ENCODE measurements at regions not wholly inside any gene's neighbourhood (a gene's known extent, or its start where the extent isn't known, plus 50 kb on each side); places are given as distances from the start of the nearest gene placed in this dataset.
"Not testable (repeated sequence)": the region's sequence is repeated elsewhere in the genome, so short reads cannot be mapped to it uniquely, and the experiment has no call there.

DNA sequence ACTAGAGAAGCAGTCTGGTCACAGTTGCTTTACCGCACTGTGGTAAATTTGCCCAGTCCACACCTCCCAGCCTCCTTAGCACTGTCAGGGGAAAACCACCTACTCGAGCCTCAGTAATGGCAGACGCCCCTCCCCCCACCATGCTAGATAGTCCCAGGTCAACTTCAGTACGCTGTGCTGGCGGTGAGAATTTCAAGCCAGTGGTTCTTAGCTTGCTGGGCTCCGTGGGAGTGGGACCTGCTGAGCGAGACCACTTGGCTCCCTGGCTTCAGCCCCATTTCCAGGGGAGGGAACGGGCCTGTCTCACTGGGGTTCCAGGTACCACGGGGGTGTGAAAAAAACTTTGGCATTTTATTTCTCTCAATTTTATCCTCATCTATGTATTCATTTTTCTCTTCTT, 194.8 kb downstream of the TNFSF18 start:
- not testable (repeated sequence) for TF ChIP-seq CTCF, POLR2A (IDR thresholded peaks at IDR 0.05)
